RWPE1 (cell line): ENCODE measurements at regions not wholly inside any gene's neighbourhood (a gene's known extent, or its start where the extent isn't known, plus 50 kb on each side); places are given as distances from the start of the nearest gene placed in this dataset.
A peak's percentile ranks its signal among the peaks of the same experiment; 100 is the strongest.

Experiments
- CTCF ChIA-PET: fragments of 350-600 bp; sonication (Branson Sonifier 250); formaldehyde crosslinking; extraction: SDS; loops from one replicate; lab custom pipeline; 2021; lab: Yijun Ruan, JAX
- POLR2A ChIA-PET: fragments of 400-600 bp; formaldehyde crosslinking; extraction: SDS; loops from one replicate; lab custom pipeline; 2020; ENCODE audit warnings: antibody characterized with exemption; ENCODE audit not compliant: low non-redundant PET; lab: Yijun Ruan, JAX
- DNase-seq: peaks from one replicate; pipeline ENCODE4 v3.0.0; 2012; ENCODE audit warnings: low spot score
- H3K27ac ChIP-seq: fragments of 450-650 bp; 2 replicates; pipeline ENCODE4 v1.5.1; 2017
- TF ChIP-seq, protein P1 (sequence below): fragments of 450-650 bp; conservative IDR thresholded peaks from 2 replicates; pipeline ENCODE4 v1.5.1; 2017; ENCODE audit warnings: low read depth, mild to moderate bottlenecking

DNA sequence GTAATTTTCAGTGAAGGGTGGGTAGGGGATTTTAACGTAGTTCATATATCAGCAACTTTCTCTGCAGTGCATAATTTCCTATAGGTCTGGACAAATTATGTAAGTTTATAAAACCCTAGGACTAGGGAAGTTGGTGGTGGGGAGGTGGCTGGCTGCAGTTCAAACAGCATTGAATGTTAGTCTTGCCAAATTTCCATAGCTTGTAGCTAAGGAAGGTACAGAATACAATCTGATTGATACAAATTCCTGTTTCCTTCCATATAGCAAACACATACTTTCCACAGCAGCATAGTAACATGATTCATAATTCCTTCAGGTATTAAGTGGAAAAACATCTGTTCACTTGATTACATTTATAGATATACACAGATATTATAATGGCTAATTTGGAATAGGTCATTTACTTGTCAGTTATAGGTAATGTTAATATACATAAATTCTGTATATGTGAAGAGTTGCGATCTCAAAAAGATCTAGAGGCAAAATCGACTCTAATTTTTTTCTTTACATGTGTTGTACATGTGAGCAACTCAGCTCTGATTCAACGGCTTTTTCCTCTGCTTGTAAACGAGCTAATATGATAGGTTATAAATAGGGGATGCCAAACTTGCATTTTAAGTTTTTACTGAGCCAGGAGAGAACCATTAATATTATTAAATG lies 233.4 kb upstream of the CSNK1A1L start:
- CTCF ChIA-PET = interaction anchor here (0.6 kb wide), 2 partner anchors 8 to 34 kb away, joined by 4 to 6 read pairs; no protein-coding TSS in a partner anchor
- POLR2A ChIA-PET = no interaction called here
- H3K27ac ChIP-seq = no peak overlapping the region
- TF ChIP-seq, protein P1, sequence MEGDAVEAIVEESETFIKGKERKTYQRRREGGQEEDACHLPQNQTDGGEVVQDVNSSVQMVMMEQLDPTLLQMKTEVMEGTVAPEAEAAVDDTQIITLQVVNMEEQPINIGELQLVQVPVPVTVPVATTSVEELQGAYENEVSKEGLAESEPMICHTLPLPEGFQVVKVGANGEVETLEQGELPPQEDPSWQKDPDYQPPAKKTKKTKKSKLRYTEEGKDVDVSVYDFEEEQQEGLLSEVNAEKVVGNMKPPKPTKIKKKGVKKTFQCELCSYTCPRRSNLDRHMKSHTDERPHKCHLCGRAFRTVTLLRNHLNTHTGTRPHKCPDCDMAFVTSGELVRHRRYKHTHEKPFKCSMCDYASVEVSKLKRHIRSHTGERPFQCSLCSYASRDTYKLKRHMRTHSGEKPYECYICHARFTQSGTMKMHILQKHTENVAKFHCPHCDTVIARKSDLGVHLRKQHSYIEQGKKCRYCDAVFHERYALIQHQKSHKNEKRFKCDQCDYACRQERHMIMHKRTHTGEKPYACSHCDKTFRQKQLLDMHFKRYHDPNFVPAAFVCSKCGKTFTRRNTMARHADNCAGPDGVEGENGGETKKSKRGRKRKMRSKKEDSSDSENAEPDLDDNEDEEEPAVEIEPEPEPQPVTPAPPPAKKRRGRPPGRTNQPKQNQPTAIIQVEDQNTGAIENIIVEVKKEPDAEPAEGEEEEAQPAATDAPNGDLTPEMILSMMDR = no peak
- DNase-seq = no peak

DNA sequence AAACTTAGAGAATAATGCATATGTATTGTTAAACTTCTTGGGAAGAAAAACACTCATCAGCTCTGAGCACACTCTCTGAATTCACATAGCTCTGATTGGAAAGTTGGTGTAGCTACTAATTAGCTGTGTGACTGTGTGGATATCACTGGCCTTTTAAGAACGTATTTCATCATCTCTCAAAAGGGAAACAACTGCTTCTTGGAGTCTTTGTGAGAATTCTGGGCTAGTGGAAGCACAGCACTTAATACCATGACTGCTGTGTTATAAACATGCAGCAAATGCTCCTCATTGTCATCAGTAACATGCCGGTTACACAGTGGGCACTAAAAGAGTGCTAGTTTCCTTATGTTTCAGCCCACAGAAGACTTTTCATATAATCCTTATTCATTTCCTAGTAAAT lies 220.9 kb upstream of the CSNK1A1L start:
- POLR2A ChIA-PET = no interaction called here

DNA sequence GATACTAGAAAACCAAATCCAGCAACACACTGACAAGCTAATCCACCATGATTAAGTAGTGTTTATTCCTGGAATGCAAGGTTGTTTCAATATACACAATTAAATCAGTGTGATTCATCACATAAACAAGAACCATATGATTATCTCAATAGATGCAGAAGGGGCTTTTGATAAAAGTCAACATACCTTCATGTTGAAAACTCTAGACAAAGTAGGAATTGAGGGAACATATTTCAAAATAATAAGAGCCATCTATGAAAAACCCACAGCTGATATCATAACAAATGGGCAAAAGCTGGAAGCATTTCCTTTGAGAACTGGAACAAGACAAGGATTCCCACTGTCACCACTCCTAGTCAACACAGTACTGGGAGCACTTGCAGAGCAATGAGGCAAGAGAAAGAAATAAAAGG lies 213.6 kb upstream of the CSNK1A1L start:
- ChIA-PET CTCF (no interaction called here), POLR2A (no interaction called here)
- H3K27ac ChIP-seq = no peak overlapping the region
- TF ChIP-seq, protein P1 = no peak
- no peak for DNase-seq

More for the DNA sequence above, 220.9 kb upstream of the CSNK1A1L start:
- no peak overlapping the region for H3K27ac ChIP-seq
- no peak for DNase-seq
- TF ChIP-seq, protein P1 = no peak
- CTCF ChIA-PET = no interaction called here

DNA sequence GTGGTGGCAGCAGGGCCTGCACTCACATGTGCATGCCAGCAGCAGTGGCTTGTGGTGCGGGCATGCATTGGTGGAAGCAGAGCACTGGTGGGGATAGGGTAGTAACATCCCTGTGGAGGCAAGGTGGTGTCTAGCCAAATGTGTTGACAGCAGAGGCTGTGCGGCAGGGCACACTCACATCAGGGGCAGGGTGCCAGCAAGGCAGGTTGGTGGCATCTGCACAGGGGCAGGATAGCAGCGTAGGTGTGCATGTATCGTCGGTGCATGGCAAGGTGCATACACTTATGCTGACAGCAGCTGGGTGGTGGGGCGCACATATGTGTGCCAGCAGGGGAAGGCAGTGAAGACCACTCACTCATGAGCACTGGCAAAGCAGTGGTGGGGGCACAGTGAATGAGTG lies 211.5 kb upstream of the CSNK1A1L start:
- H3K27ac ChIP-seq = no peak overlapping the region
- POLR2A ChIA-PET = no interaction called here
- CTCF ChIA-PET = no interaction called here
- TF ChIP-seq, protein P1 = no peak
- no peak for DNase-seq

DNA sequence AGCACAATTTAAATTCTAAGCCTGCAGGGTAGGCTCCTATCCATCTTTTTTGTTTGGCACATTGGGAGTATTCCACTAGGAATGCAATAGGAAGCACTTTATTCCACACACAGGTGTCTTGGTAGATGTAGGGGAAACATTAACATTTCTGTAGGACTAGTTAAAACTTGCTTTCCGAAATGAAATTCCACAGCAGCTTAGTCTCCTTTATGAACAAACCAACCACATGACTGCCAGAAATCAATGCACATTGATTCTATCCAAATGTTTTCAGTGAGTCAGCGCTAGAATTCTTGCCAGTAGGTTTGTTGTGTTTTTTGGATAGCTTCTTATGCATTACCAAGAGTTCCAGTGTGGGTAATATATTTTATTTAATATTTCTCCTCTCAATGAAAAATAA lies 207.9 kb upstream of the CSNK1A1L start:
- H3K27ac ChIP-seq = peak overlapping the region; percentile 82
- TF ChIP-seq, protein P1 = no peak
- DNase-seq = peak; percentile 71
- ChIA-PET CTCF (no interaction called here), POLR2A (no interaction called here)

DNA sequence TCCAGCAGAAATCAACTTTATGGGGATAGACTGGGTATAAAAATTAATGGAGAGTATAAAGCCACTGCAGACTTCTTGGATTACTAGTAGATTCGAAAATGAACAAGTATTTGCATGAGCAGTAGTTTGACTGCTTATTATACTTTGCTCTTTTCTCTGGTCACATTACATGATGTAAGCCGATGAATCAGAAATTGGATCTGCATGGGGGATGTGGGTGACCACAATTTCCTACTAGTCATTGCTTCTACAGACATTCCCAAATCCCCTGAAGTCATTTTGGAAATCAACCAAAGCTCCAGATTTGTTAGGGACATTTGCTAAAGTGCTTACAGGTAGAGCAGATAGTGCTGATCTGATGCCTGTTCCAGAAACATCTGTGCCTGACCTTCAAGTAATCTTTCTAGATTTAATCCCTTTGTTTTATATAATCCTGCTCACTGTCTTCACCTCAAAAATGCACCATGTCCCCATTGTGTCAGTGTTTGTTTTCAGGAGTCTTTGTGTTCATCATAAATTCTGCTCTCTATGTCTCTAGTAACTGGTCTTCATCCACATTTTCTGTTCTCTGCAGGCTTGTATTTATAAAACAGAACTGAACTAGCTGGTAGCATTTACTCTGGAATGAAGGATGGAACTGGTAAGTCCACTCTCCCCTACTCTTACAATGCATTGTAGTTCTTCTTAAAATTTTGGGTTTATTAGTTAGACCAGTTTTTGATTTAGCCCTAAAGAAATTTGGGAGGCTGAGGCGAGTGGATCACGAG lies 201.5 kb upstream of the CSNK1A1L start:
- CTCF ChIA-PET = no interaction called here
- TF ChIP-seq, protein P1 = no peak

More for the DNA sequence above, 201.5 kb upstream of the CSNK1A1L start:
- H3K27ac ChIP-seq = peak overlapping the region; percentile 64; the same call in 1 of the 2 replicates
- DNase-seq = peak; percentile 62
- POLR2A ChIA-PET = no interaction called here
